ENCODE measurements at regions not wholly inside any gene's neighbourhood (a gene's known extent, or its start where the extent isn't known, plus 50 kb on each side); places are given as distances from the start of the nearest gene placed in this dataset.

- TF ChIP-seq CTCF (conservative IDR thresholded peaks at IDR 0.05), result no peak
Observed at GRCh38 chr7:1345796-1346755, 113.2 kb downstream of the MICALL2 start.

GRCh38 chr7:1346851-1347250, 112.4 kb downstream of the MICALL2 start:
- no peak overlapping the region for H3K27ac ChIP-seq
- no peak for TF ChIP-seq CTCF (conservative IDR thresholded peaks at IDR 0.05)

More at GRCh38 chr7:1345796-1346755, 113.2 kb downstream of the MICALL2 start:
- no peak overlapping the region for H3K27ac ChIP-seq

DNA sequence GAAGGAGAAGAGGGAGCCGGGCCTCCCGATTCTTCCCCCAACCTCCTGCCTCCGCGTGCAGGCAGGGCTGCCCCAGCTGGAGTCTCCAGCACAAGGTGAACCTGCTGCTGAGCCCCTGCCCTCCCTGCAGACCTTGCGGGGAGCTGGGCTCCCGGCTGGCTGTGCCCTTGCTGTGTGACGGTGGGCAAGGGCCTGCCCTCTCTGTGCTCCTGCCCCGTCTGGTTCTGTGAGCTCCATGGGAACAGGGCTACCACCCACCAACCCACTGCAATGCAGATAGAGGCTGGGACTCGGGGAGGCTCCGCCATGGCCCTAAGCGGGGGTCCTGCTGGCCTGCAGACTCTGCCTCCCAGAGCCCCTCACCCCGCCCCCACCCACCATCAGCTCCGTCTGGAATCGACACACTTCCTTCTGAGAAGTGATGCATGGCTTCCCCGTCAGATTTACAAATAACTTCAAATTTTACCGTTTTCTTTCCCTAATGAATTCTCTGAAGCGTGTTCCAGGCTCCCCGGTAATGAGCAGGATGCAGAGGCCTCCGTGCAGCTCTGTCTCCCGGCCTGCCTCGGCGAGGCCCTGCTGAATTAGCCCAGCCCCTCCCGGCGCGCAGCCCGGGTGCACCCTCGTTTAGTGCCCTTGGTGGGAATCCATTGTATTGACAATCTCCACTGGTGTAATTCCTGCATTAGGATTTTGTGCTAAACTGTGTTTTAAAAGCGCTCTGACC, 111.0 kb downstream of the MICALL2 start:
- H3K27ac ChIP-seq, result no peak overlapping the region
- no peak for TF ChIP-seq CTCF (conservative IDR thresholded peaks at IDR 0.05)

GRCh38 chr7:1348823-1349335, 110.4 kb downstream of the MICALL2 start:
- H3K27ac ChIP-seq, result no peak overlapping the region
- TF ChIP-seq CTCF (conservative IDR thresholded peaks at IDR 0.05), result no peak

GRCh38 chr7:1349351-1349761, 109.9 kb downstream of the MICALL2 start:
- TF ChIP-seq CTCF (conservative IDR thresholded peaks at IDR 0.05), result no peak
- no peak overlapping the region for H3K27ac ChIP-seq

GRCh38 chr7:1351881-1352625, 107.2 kb downstream of the MICALL2 start:
- no peak for TF ChIP-seq CTCF (conservative IDR thresholded peaks at IDR 0.05)
- no peak overlapping the region for H3K27ac ChIP-seq
